OCI-LY3 (cell line): ENCODE measurements at regions not wholly inside any gene's neighbourhood (a gene's known extent, or its start where the extent isn't known, plus 50 kb on each side); places are given as distances from the start of the nearest gene placed in this dataset.

ENCODE experiments used
- H2AFZ ChIP-seq: fragments of 200-600, 300-600 bp; shearing (Covaris generic); 2 replicates; pipeline ENCODE4 v1.6.0; 2014; ENCODE audit warnings: antibody characterized with exemption, low read depth, low read length
- H3K27ac ChIP-seq: fragments of 200-600, 300-600 bp; sonication (generic); 2 replicates; pipeline ENCODE4 v1.5.1; 2014; ENCODE audit warnings: mild to moderate bottlenecking, low read length, moderate library complexity, mixed read lengths
- H3K27me3 ChIP-seq: fragments of 200-600, 300-600 bp; sonication (generic); 2 replicates; pipeline ENCODE4 v1.6.1; 2014; ENCODE audit warnings: low read depth, low read length, mixed read lengths
- H3K36me3 ChIP-seq: fragments of 200-600, 300-600 bp; sonication (generic); replicated peaks from 2 replicates; pipeline ENCODE3; 2014; ENCODE audit warnings: low read depth, low read length, mixed read lengths
- H3K4me1 ChIP-seq: fragments of 300-600, 200-600 bp; sonication (generic); 2 replicates; pipeline ENCODE4 v1.6.1; 2014; ENCODE audit warnings: low read length, mixed read lengths
- H3K4me2 ChIP-seq: fragments of 200-600, 300-600 bp; sonication (generic); 2 replicates; pipeline ENCODE4 v1.6.1; 2014; ENCODE audit warnings: low read length, mixed read lengths
- H3K4me3 ChIP-seq: fragments of 300-600, 200-600 bp; sonication (generic); 2 replicates; pipeline ENCODE4 v1.5.1; 2014; ENCODE audit warnings: antibody characterized with exemption, mild to moderate bottlenecking, low read length, moderate library complexity
- H3K79me2 ChIP-seq: fragments of 300-600, 200-600 bp; shearing (Covaris generic); 2 replicates; pipeline ENCODE4 v1.6.1; 2014; ENCODE audit warnings: mild to moderate bottlenecking, low read length, mixed read lengths
- H3K9ac ChIP-seq: fragments of 300-600, 200-600 bp; shearing (Covaris generic); 2 replicates; pipeline ENCODE4 v1.6.0; 2014; ENCODE audit warnings: mild to moderate bottlenecking, low read length, moderate library complexity
- H3K9me3 ChIP-seq: fragments of 200-600, 300-600 bp; shearing (Covaris generic); 2 replicates; pipeline ENCODE4 v1.6.1; 2014; ENCODE audit warnings: low read length, mixed read lengths; ENCODE audit not compliant: insufficient read depth
- H4K20me1 ChIP-seq: fragments of 200-600, 300-600 bp; sonication (generic); 2 replicates; pipeline ENCODE4 v1.6.1; 2016; ENCODE audit warnings: low read length, mixed read lengths; ENCODE audit not compliant: insufficient read depth
- CTCF ChIP-seq: fragments of 200-600, 300-600 bp; sonication (generic); IDR thresholded peaks from 2 replicates; pipeline ENCODE4 v1.5.1; 2014; ENCODE audit warnings: antibody characterized with exemption, low read length, low read depth
- EZH2phosphoT487 ChIP-seq: fragments of 200-600 bp; shearing (Covaris generic); IDR thresholded peaks from 2 replicates; pipeline ENCODE4 v1.6.1; 2018; ENCODE audit warnings: antibody characterized with exemption, mixed run types, low read depth

- peaks cover 32% of the 10 kb centered on the region for H3K4me1 ChIP-seq
- H3K4me2 ChIP-seq = peak overlapping the region; percentile 43
- no peak overlapping the region for H2AFZ ChIP-seq
- no peaks in the 10 kb centered on the region for H4K20me1 ChIP-seq
- no peaks in the 10 kb centered on the region for H3K9me3 ChIP-seq
- no peak overlapping the region for H3K4me3 ChIP-seq
- no peak overlapping the region for H3K27ac ChIP-seq
- H3K36me3 ChIP-seq = no peaks in the 10 kb centered on the region
- TF ChIP-seq EZH2phosphoT487 = no peak
- H3K9ac ChIP-seq = no peak overlapping the region
- no peaks in the 10 kb centered on the region for H3K27me3 ChIP-seq
- H3K79me2 ChIP-seq = no peaks in the 10 kb centered on the region
These were observed 1247.8 kb upstream of the SORCS1 start for GRCh38 chr10:108412323-108412722.

- no peak overlapping the region for H2AFZ ChIP-seq
- no peaks in the 10 kb centered on the region for H3K79me2 ChIP-seq
- H3K27me3 ChIP-seq = no peaks in the 10 kb centered on the region
- no peaks in the 10 kb centered on the region for H3K36me3 ChIP-seq
- H3K27ac ChIP-seq = no peak overlapping the region
- no peaks in the 10 kb centered on the region for H3K9me3 ChIP-seq
- H3K4me2 ChIP-seq = peak overlapping the region; percentile 43
- H3K4me1 ChIP-seq = peaks cover 32% of the 10 kb centered on the region
- no peaks in the 10 kb centered on the region for H4K20me1 ChIP-seq
- TF ChIP-seq EZH2phosphoT487 (no peak), CTCF (no peak)
- H3K4me3 ChIP-seq = no peak overlapping the region
- no peak overlapping the region for H3K9ac ChIP-seq
These were observed 1247.4 kb upstream of the SORCS1 start for GRCh38 chr10:108411894-108412293.

DNA sequence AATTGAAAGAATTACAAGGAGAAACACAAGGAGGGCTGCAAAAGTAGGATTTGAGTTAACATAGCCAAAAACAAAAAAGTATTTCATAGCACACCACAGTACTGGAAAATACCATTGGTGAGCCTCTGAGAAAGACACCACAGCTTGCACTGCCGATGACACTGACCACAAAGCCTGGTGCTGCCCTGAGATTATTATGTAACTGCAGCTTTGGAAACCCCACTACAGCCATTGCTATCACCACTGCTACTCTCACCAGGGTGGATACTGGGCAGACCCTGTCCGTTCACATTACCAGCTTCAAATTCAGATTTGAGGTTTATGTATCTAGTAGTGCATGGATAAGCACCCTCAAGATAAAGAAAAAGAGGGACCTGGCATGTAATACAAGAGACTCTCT, 1246.7 kb upstream of the SORCS1 start:
- TF ChIP-seq EZH2phosphoT487 = no peak
- no peak for TF ChIP-seq CTCF
- H3K4me2 ChIP-seq = no peak overlapping the region
- H3K36me3 ChIP-seq = no peaks in the 10 kb centered on the region
- no peaks in the 10 kb centered on the region for H3K79me2 ChIP-seq
- H3K27me3 ChIP-seq = no peaks in the 10 kb centered on the region
- no peak overlapping the region for H2AFZ ChIP-seq
- H3K27ac ChIP-seq = no peak overlapping the region
- no peak overlapping the region for H3K4me3 ChIP-seq
- no peaks in the 10 kb centered on the region for H4K20me1 ChIP-seq
- no peaks in the 10 kb centered on the region for H3K9me3 ChIP-seq
- peaks cover 32% of the 10 kb centered on the region for H3K4me1 ChIP-seq
- no peak overlapping the region for H3K9ac ChIP-seq

DNA sequence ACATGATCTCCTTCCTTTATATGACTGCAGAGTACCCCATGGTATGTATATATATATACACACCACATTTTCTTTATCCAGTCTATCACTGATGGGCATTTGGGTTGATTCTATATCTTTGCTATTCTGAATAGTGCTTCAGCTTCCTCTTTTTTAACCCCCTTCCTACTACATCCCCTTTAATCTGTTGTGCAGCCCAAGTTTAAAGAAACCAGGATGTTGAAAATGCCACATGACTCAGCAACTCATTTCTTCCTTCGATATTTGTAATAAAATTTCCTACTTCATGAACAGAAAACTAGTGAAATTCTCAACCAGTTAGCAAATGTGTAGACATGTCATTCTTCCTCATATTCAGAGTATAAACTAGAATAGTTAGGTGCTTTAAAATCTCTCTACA, 1245.7 kb upstream of the SORCS1 start:
- TF ChIP-seq CTCF (no peak), EZH2phosphoT487 (no peak)
- no peak overlapping the region for H2AFZ ChIP-seq
- H3K27ac ChIP-seq = peak overlapping the region; percentile 16; the same call in 1 of the 2 replicates

GRCh38 chr10:108409306-108409705, 1244.8 kb upstream of the SORCS1 start:
- no peak for TF ChIP-seq EZH2phosphoT487
- no peak for TF ChIP-seq CTCF
- Histone ChIP-seq H3K4me3 (no peak overlapping the region), H3K79me2 (no peaks in the 10 kb centered on the region), H3K4me2 (no peak overlapping the region), H3K9ac (no peak overlapping the region), H3K27ac (no peak overlapping the region), H3K27me3 (no peaks in the 10 kb centered on the region), H3K4me1 (peaks cover 32% of the 10 kb centered on the region), H3K9me3 (no peaks in the 10 kb centered on the region), H3K36me3 (no peaks in the 10 kb centered on the region), H4K20me1 (no peaks in the 10 kb centered on the region), H2AFZ (no peak overlapping the region)

More for the DNA sequence above, 1245.7 kb upstream of the SORCS1 start:
- Histone ChIP-seq H3K36me3 (no peaks in the 10 kb centered on the region), H3K4me2 (no peak overlapping the region), H3K27me3 (no peaks in the 10 kb centered on the region), H3K9me3 (no peaks in the 10 kb centered on the region), H3K4me1 (peaks cover 32% of the 10 kb centered on the region), H3K9ac (no peak overlapping the region), H3K79me2 (no peaks in the 10 kb centered on the region), H3K4me3 (no peak overlapping the region), H4K20me1 (no peaks in the 10 kb centered on the region)
